ENCODE measurements at regions not wholly inside any gene's neighbourhood (a gene's known extent, or its start where the extent isn't known, plus 50 kb on each side); places are given as distances from the start of the nearest gene placed in this dataset.

DNA sequence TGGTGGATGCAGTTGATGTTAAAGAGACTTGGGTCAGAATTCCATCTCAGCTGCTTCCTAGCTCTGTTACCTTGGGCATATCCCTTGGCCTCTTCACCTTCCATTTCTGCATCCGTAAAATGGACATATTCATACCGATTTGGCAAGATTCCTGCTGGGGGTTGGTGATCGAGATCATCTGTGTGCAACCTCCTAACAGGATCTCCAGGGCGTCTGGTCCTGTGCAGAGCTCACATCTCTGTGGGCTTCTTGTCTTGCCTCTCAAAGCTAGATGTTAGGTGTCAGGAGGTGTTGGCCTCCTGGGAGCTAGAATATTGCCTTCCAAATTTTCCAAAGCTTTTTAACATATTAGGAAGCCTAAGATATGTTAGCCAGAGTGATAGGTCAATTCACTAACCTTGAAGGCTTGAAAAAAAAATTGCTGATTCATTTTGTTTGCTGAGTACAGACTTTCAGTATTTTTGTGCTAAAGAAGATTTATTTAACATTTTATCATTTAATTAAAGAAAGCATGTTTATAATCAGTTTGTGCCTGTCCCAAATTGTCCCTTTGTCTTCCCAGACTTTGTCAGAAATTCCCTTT is 69.7 kb upstream of the ZNF516 start:
- no peak for DNase-seq
- H3K18ac ChIP-seq (ENCODE audit: low read depth, low read length) = peak overlapping the region; percentile 98
- H4K8ac ChIP-seq (ENCODE audit: low read depth in 2 of 2, low read length in 2 of 2) = peak overlapping the region; percentile 87 to 90
- peaks cover 5 to 16% of the 10 kb centered on the region in 2 experiments; a peak in 3 of 4 replicates for H3K79me1 ChIP-seq (ENCODE audit: low read depth in 1 of 2, low read length in 2 of 2)
- peak overlapping the region; percentile 60 for H3K4me2 ChIP-seq (ENCODE audit: low read depth, low read length)
- peak overlapping the region; percentile 98 for H2BK120ac ChIP-seq (ENCODE audit: low read depth, low read length)
- ATAC-seq (ENCODE audit: low read depth) = peak; percentile 31
- TF ChIP-seq FOS (IDR thresholded peaks at IDR 0.05; ENCODE audit: low read depth, low read length) (no peak), MAFK (IDR thresholded peaks at IDR 0.05; ENCODE audit: low read depth, low read length) (peak; percentile 73), NFE2L2 (IDR thresholded peaks at IDR 0.05; ENCODE audit: low read depth, low read length) (peak; percentile 50; the same call in 1 of the 2 replicates), POLR2A (IDR thresholded peaks at IDR 0.05; ENCODE audit: low read depth, low read length) (no peak), SMC3 (IDR thresholded peaks at IDR 0.05; ENCODE audit: low read depth, low read length) (no peak)
- TF ChIP-seq, protein P1, sequence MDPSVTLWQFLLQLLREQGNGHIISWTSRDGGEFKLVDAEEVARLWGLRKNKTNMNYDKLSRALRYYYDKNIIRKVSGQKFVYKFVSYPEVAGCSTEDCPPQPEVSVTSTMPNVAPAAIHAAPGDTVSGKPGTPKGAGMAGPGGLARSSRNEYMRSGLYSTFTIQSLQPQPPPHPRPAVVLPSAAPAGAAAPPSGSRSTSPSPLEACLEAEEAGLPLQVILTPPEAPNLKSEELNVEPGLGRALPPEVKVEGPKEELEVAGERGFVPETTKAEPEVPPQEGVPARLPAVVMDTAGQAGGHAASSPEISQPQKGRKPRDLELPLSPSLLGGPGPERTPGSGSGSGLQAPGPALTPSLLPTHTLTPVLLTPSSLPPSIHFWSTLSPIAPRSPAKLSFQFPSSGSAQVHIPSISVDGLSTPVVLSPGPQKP (IDR thresholded peaks at IDR 0.05; ENCODE audit: borderline replicate concordance, low read depth, low read length) = no peak
- H3K4me1 ChIP-seq (ENCODE audit: control insufficient read depth, insufficient read depth, low read length) = peaks cover 16% of the 10 kb centered on the region
- 40% methylated on average over 1 of the region's 4 CpGs; no CpG with 5 or more reads in 1 of the 2 experiments for WGBS, 2 experiments (ENCODE audit: extremely low coverage in 2 of 2, insufficient read length in 1 of 2)
- no peaks in the 10 kb centered on the region for H3K27me3 ChIP-seq (ENCODE audit: control insufficient read depth, insufficient read depth, low read length)
- peaks cover 14% of the 10 kb centered on the region for H3K9me1 ChIP-seq (ENCODE audit: insufficient read depth, low read length)
- CTCF ChIA-PET = interaction anchor here (0.5 kb wide), 1 partner anchor 12 kb away, joined by 3 read pairs; no protein-coding TSS in a partner anchor
- H3K56ac ChIP-seq (ENCODE audit: extremely low read depth, insufficient read depth, low read length) = peak overlapping the region; percentile 95
- POLR2A ChIA-PET (ENCODE audit: unreplicated experiment) = no interaction called here
- peak overlapping the region; percentile 99 for H3K27ac ChIP-seq (ENCODE audit: insufficient read depth, low read length)
- H3K9me3 ChIP-seq (ENCODE audit: control insufficient read depth, insufficient read depth, low read length) = peaks cover 2% of the 10 kb centered on the region; the same call in 1 of the 2 replicates
- H2AK5ac ChIP-seq (ENCODE audit: low read depth, low read length) = peak overlapping the region; percentile 97
- peak overlapping the region; percentile 95 for H4K5ac ChIP-seq (ENCODE audit: low read depth, low read length)
- H2BK5ac ChIP-seq (ENCODE audit: low read depth, low read length, poor library complexity, severe bottlenecking) = peak overlapping the region; percentile 99
- peak overlapping the region; percentile 65 for H3K23ac ChIP-seq (ENCODE audit: low read depth, low read length)
- peak overlapping the region; percentile 85; the same call in 2 of the 3 replicates for H2BK15ac ChIP-seq (ENCODE audit: low read depth, low read length)
- no peak overlapping the region for H3K4me3 ChIP-seq (ENCODE audit: insufficient read depth, low read depth, low read length)
- H4K91ac ChIP-seq (ENCODE audit: insufficient read depth, low read depth, low read length) = peak overlapping the region; percentile 95
- no peaks in the 10 kb centered on the region for H3K36me3 ChIP-seq (ENCODE audit: control insufficient read depth, insufficient read depth, low read length)
- peaks cover 3% of the 10 kb centered on the region; the same call in 1 of the 2 replicates for H4K20me1 ChIP-seq (ENCODE audit: insufficient read depth, low read length)
- peak overlapping the region; percentile 72 for H3K9ac ChIP-seq (ENCODE audit: low read depth, low read length)
- peak overlapping the region; percentile 99 for H2BK20ac ChIP-seq (ENCODE audit: low read depth, low read length)
- in situ Hi-C loops (cut with MboI; ENCODE audit: low sequenced_read_pairs) (loop anchor here (5.0 kb wide), 1 partner anchor 72 kb away; no protein-coding TSS in a partner anchor), intact Hi-C loops (cut with micrococcal nuclease) (loop anchor here (2.0 kb wide), 1 partner anchor 70 kb away; the partner anchor contains the start of gene ZNF516), dilution Hi-C loops (cut with HindIII; ENCODE audit: low sequenced_read_pairs, unreplicated experiment) (no loop called here)
- peak overlapping the region; percentile 94 for H3K14ac ChIP-seq (replicated peaks; ENCODE audit: low read depth, low read length)
- no TSS peak for BruUV-seq (replicated peaks)
- H2AFZ ChIP-seq (replicated peaks; ENCODE audit: low read length, poor library complexity) = peak overlapping the region; percentile 27
- H2AK9ac ChIP-seq (replicated peaks; ENCODE audit: low read depth, low read length, poor library complexity) = peak overlapping the region; percentile 50
- peak overlapping the region; percentile 92 for H3K4ac ChIP-seq (ENCODE audit: low read depth, low read length)

All from IMR-90 (cell line).